ENCODE measurements at regions not wholly inside any gene's neighbourhood (a gene's known extent, or its start where the extent isn't known, plus 50 kb on each side); places are given as distances from the start of the nearest gene placed in this dataset.

DNA sequence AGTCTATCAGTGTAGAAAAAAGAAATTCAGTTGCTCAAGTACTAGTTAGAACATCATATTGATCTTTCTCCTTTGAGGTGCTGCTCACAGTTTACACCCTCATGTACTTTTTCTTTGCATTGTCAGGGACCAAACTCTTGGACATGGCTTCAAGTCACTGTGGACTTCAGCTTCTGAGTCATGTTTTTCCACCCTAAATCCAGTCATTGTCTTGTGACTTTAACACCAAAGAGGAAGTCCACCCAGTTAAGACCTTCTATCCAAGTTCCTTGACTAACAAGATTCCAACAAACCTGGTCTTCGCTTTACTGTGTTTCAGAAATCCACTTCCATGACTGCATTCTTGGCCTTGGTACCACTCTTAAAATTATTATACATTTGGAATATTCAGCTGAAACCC, 206.7 kb upstream of the ARGLU1 start:
- POLR2A ChIA-PET, result interaction anchor here (1.1 kb wide), 1 partner anchor 89 kb away, joined by 3 read pairs; no protein-coding TSS in a partner anchor

DNA sequence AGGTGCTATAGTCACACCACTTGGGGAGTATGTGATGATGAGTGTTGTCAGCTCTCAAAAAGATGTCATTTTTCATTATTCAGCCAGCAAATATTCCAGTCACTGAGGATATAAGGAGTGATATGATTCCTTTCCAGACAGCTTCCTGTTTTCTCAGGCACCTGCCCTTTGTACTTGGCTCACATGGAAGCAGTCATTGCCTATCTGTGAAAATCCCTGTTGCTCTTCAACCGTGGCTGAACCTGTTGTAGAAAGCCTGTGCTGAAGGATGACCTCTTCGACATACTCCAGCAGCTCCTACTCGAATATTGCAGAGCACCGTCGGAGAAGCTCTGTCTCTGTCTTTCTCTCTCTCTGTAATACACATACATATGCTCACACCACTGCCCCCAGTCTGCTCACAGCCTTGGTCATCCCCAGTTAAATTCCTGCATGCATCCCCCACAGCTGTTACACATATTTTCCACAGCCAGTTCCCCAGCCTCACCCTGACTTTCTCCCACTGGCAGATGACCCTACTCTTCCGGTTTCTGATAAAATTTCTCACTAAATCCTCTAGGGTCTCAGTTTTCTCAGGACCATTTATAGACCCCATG, 204.2 kb upstream of the ARGLU1 start:
- no peak for DNase-seq (ENCODE audit: unreplicated experiment)
- Mint-ChIP-seq H3K9me3 (ENCODE audit: unreplicated experiment) (peaks cover 24% of the 10 kb centered on the region), H3K36me3 (ENCODE audit: insufficient read depth, unreplicated experiment) (no peaks in the 10 kb centered on the region), H3K4me1 (ENCODE audit: insufficient read depth, unreplicated experiment) (no peaks in the 10 kb centered on the region), H3K27ac (ENCODE audit: low read depth, unreplicated experiment) (no peak overlapping the region), H3K4me3 (ENCODE audit: unreplicated experiment) (no peak overlapping the region), H3K27me3 (ENCODE audit: insufficient read depth, unreplicated experiment) (no peaks in the 10 kb centered on the region)
- ChIA-PET POLR2A (no interaction called here), CTCF (no interaction called here)
- intact Hi-C loops (cut with micrococcal nuclease), result loop anchor here (5.0 kb wide), 1 partner anchor 1360 kb away; no protein-coding TSS in a partner anchor
- TF ChIP-seq, protein P1, sequence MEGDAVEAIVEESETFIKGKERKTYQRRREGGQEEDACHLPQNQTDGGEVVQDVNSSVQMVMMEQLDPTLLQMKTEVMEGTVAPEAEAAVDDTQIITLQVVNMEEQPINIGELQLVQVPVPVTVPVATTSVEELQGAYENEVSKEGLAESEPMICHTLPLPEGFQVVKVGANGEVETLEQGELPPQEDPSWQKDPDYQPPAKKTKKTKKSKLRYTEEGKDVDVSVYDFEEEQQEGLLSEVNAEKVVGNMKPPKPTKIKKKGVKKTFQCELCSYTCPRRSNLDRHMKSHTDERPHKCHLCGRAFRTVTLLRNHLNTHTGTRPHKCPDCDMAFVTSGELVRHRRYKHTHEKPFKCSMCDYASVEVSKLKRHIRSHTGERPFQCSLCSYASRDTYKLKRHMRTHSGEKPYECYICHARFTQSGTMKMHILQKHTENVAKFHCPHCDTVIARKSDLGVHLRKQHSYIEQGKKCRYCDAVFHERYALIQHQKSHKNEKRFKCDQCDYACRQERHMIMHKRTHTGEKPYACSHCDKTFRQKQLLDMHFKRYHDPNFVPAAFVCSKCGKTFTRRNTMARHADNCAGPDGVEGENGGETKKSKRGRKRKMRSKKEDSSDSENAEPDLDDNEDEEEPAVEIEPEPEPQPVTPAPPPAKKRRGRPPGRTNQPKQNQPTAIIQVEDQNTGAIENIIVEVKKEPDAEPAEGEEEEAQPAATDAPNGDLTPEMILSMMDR (IDR thresholded peaks at IDR 0.05; ENCODE audit: unreplicated experiment), result no peak
- BruUV-seq (replicated peaks), result no TSS peak

More for the DNA sequence above, 206.7 kb upstream of the ARGLU1 start:
- no TSS peak for BruUV-seq (replicated peaks)
- Mint-ChIP-seq H3K4me1 (ENCODE audit: insufficient read depth, unreplicated experiment) (no peaks in the 10 kb centered on the region), H3K4me3 (ENCODE audit: unreplicated experiment) (no peak overlapping the region), H3K9me3 (ENCODE audit: unreplicated experiment) (peaks cover 12% of the 10 kb centered on the region), H3K27ac (ENCODE audit: low read depth, unreplicated experiment) (no peak overlapping the region), H3K36me3 (ENCODE audit: insufficient read depth, unreplicated experiment) (no peaks in the 10 kb centered on the region), H3K27me3 (ENCODE audit: insufficient read depth, unreplicated experiment) (no peaks in the 10 kb centered on the region)
- CTCF ChIA-PET, result no interaction called here
- DNase-seq (ENCODE audit: unreplicated experiment), result no peak
- TF ChIP-seq, protein P1 (IDR thresholded peaks at IDR 0.05; ENCODE audit: unreplicated experiment), result no peak
- intact Hi-C loops (cut with micrococcal nuclease), result loop anchor here (5.0 kb wide), 1 partner anchor 1362 kb away; no protein-coding TSS in a partner anchor

DNA sequence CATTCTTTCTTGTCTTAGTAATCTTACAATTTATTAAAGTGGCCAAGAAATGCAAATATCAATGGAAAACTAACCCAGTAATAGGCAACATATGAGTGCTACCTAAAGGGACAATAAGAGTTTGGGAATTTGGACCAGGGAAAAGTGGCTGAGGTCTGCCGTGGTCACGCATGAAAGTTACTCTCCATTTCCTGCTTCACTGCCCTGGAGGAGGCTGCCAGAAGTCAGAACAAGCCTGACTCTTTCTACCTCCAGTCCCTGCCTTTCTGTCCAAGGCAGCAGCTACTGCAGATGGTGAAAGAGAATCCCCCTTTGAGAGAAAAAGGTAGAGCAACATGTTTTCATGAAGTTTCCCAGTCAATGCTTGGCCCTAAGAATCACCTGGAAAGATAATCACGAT, 201.1 kb upstream of the ARGLU1 start:
- no TSS peak for BruUV-seq (replicated peaks)
- H3K27me3 Mint-ChIP-seq (ENCODE audit: insufficient read depth, unreplicated experiment), result no peaks in the 10 kb centered on the region
- no peaks in the 10 kb centered on the region for H3K36me3 Mint-ChIP-seq (ENCODE audit: insufficient read depth, unreplicated experiment)
- no peaks in the 10 kb centered on the region for H3K4me1 Mint-ChIP-seq (ENCODE audit: insufficient read depth, unreplicated experiment)
- H3K9me3 Mint-ChIP-seq (ENCODE audit: unreplicated experiment), result peaks cover 13% of the 10 kb centered on the region
- H3K4me3 Mint-ChIP-seq (ENCODE audit: unreplicated experiment), result no peak overlapping the region
- ChIA-PET CTCF (no interaction called here), POLR2A (no interaction called here)
- DNase-seq (ENCODE audit: unreplicated experiment), result no peak
- TF ChIP-seq, protein P1 (IDR thresholded peaks at IDR 0.05; ENCODE audit: unreplicated experiment), result no peak
- H3K27ac Mint-ChIP-seq (ENCODE audit: low read depth, unreplicated experiment), result no peak overlapping the region
- intact Hi-C loops (cut with micrococcal nuclease), result no loop called here

DNA sequence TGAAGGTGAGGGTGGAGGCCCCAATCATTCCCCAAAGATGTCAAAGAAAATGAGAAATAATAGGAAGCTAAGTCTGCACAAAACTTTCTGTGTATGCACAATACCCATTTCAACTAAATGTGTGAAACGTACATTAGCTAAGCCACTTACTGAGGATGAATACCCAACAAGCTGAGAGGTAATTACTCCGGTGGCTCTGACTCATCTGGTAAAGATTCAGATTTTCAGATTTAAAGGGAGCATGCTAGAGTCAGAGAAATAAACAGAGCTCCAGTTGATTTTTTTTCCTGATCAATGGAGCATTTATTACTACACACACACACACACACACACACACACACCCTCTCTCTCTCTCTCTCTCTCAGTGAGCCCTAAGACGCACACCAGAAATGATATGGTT, 194.8 kb upstream of the ARGLU1 start:
- peaks cover 9% of the 10 kb centered on the region for H3K27me3 Mint-ChIP-seq (ENCODE audit: insufficient read depth, unreplicated experiment)
- intact Hi-C loops (cut with micrococcal nuclease), result no loop called here
- TF ChIP-seq, protein P1 (IDR thresholded peaks at IDR 0.05; ENCODE audit: unreplicated experiment), result no peak
- no peak overlapping the region for H3K27ac Mint-ChIP-seq (ENCODE audit: low read depth, unreplicated experiment)
- no peaks in the 10 kb centered on the region for H3K4me1 Mint-ChIP-seq (ENCODE audit: insufficient read depth, unreplicated experiment)
- H3K36me3 Mint-ChIP-seq (ENCODE audit: insufficient read depth, unreplicated experiment), result no peaks in the 10 kb centered on the region
- H3K9me3 Mint-ChIP-seq (ENCODE audit: unreplicated experiment), result peaks cover 8% of the 10 kb centered on the region
- ChIA-PET CTCF (interaction anchor here (0.5 kb wide), 1 partner anchor 8 kb away, joined by 3 read pairs; no protein-coding TSS in a partner anchor), POLR2A (no interaction called here)
- no peak for DNase-seq (ENCODE audit: unreplicated experiment)
- H3K4me3 Mint-ChIP-seq (ENCODE audit: unreplicated experiment), result no peak overlapping the region
- BruUV-seq (replicated peaks), result no TSS peak

Data from MCF 10A (cell line).